ENCODE measurements at regions not wholly inside any gene's neighbourhood (a gene's known extent, or its start where the extent isn't known, plus 50 kb on each side); places are given as distances from the start of the nearest gene placed in this dataset.

DNA sequence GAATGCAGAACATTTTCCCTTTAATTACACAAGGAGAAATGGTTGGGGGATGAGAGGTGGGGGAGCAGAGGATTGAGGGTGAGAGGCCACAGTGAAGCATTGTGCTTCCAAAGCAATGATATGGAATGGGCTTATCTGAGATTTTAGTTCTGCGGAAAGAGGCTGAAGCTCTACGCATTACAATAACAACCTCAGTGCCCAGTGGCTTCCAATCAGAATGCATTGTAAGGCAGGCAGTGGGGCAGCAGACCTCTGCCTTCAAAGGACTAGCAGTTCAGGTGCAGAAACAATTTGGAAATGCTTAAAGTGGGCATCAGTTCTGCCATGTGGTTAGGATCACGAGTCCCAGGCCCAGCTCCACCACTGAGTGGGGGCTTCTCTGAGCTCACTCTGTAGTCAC lies 251.0 kb upstream of the ZMIZ1 start:
- TF ChIP-seq, protein P1, sequence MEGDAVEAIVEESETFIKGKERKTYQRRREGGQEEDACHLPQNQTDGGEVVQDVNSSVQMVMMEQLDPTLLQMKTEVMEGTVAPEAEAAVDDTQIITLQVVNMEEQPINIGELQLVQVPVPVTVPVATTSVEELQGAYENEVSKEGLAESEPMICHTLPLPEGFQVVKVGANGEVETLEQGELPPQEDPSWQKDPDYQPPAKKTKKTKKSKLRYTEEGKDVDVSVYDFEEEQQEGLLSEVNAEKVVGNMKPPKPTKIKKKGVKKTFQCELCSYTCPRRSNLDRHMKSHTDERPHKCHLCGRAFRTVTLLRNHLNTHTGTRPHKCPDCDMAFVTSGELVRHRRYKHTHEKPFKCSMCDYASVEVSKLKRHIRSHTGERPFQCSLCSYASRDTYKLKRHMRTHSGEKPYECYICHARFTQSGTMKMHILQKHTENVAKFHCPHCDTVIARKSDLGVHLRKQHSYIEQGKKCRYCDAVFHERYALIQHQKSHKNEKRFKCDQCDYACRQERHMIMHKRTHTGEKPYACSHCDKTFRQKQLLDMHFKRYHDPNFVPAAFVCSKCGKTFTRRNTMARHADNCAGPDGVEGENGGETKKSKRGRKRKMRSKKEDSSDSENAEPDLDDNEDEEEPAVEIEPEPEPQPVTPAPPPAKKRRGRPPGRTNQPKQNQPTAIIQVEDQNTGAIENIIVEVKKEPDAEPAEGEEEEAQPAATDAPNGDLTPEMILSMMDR (IDR thresholded peaks at IDR 0.05): no peak
- no peak for TF ChIP-seq POLR2A (IDR thresholded peaks at IDR 0.05)

Measured in right lobe of liver (tissue), 4 donors.